Left forelimb (tissue), 1 donor: ENCODE measurements at regions not wholly inside any gene's neighbourhood (a gene's known extent, or its start where the extent isn't known, plus 50 kb on each side); places are given as distances from the start of the nearest gene placed in this dataset.

ENCODE experiments used
- DNase-seq: peaks from one replicate; pipeline ENCODE4 v3.0.0-alpha.2; 2018; ENCODE audit warnings: low spot score

GRCh38 chr12:113766131-113766878, 199.8 kb downstream of the RBM19 start:
- no peak for DNase-seq

DNA sequence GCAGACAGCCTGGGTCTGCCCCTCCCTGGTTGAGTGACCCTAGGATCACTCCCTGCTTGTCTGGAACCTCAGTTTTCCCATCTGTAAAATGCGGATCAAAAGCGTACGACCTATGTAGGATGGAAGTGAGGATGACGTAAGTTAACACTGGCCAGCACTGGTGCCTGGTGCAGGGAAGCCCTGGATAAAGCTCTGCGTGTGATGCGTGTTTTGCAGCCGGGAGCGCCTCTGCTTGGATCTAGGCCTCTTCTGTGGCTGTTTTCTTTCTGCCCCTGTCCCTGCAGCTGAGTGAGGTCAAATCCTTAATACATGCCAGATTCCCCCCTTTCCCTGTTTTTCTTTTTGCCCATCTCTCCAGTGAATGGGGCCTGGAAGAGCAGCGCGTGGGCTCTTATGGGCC, 201.5 kb downstream of the RBM19 start:
- no peak for DNase-seq

DNA sequence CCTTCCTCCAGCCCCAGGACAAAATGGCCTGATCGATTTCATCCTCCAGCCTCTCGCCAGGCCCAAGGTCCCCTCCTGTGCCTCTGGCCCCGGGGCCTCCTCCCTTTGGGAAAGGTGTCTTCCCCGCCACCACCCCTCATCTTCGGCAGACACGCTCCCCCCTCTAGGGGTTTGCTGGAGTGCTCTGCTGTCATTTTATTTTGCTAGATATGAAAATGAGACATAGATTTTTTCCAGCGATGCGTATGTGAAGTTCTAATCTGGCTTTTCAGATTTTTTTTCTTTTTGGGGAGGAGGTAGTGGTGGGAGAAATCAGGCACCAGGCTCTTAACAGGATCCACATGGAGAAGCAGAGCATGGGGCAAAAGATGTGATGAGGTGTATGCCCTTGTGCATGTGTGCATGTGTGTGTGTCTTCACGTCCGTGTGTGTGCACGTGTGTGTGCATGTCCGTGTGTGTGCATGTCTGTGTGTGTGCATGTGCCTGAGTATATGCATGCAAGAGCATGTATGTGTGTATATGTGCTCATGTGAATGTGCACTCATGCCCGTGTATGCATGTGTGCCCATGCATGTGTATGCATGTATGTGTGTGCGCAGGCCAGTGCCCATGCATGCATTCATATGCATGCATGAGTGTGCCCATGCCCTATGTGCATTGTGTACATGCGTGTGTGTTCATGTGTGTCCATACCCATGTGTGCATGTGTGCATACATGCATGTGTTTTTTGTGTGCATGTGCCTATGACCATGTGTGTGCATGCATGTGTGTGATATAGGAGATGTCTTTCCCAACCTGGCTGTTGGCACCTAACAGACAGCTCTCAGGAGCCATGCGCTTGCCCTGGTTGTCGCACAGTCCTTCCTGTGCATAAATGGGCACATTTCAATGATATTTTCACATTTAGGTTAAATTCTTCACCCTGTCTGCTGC, 203.0 kb downstream of the RBM19 start:
- DNase-seq, result no peak

GRCh38 chr12:113762155-113762881, 203.8 kb downstream of the RBM19 start:
- DNase-seq, result no peak

GRCh38 chr12:113759135-113759534, 207.0 kb downstream of the RBM19 start:
- no peak for DNase-seq

DNA sequence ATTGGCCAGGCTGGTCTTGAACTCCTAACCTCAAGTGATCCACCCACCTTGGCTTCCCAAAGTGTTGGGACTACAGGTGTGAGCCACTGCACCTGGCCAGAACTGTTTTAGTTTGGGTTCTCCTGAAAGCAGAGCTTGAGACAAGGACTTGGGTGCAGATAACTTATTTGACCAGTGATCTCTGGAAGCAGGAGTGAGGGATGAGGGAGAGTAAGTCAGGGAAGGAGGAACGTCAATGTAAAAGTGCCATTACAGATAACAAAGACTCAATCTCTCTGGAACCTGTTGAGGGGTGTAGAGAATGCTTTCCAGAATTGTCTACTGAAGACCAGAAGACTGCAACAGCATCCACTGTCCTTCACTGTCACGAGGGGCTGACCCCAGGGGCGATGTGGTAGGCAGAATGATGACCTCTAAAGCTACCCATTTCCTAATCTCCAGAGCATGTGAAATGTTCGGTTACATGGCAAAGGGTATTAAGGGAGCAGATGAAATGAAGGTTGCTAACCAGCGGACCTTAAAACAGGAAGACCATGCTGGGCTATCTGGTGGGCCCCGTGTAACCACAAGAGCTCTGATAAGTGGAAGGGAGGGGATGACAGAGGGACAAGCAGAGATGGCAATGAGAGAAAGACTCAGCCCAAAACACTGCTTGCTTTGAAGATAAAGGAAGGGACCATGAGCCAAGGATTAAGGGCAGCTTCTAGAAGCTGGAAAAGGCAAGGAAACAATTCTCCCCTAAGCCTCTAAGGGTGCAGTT, 207.8 kb downstream of the RBM19 start:
- DNase-seq, result no peak

DNA sequence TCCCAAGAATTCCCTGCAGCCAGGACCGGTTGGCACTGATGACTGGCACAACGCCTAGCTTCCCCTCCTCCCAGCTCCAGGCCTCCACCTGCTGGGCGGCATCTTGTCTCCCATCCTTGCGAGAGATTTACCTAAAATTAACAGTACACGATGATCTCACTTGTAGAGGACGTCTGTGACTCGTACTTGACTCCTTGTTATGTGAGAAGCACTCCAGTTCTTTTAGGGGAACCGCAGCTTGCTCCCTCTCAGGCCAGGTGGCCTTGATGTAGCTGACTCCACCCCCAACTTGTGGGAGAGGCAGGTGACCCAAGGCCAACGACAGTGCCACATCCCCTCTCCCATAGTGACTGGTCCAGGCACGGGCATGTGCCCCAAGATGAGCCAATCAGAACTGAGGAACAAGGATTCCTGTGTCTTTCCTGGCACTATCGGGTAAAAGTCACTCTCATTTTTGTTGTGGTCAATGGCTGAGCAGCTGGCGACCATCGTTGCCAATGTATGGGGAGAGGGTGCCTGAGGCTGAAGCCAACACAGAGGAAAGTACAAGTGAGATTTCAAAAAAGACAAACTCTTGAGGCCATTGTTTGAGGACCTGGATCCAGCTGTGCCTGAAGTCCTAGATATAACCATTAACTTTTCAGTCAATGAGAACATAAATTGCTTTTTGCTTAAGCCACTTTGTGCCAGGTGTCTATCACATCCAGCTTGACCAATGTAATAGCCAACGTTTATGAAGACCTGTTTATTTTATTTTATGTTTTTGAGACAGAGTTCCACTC, 208.7 kb downstream of the RBM19 start:
- no peak for DNase-seq

DNA sequence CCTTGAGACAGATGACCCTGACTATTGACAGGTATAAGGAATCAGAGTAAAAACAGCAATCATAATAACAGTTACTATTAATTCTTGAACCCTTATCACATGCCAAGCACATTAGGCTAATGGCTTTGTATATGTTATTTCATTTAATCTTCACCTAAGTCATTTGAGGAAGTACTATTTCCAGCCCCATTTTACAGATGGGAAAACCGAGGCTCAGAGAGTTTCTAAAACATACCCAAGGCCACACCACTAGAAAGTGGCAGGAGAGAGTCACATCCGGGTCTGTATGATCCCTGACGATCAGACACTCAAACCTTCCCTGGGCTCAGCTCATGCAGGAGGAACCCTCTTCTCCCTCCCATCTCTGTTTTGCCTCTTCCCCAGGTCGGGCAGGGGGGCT, 209.5 kb downstream of the RBM19 start:
- DNase-seq, result no peak

DNA sequence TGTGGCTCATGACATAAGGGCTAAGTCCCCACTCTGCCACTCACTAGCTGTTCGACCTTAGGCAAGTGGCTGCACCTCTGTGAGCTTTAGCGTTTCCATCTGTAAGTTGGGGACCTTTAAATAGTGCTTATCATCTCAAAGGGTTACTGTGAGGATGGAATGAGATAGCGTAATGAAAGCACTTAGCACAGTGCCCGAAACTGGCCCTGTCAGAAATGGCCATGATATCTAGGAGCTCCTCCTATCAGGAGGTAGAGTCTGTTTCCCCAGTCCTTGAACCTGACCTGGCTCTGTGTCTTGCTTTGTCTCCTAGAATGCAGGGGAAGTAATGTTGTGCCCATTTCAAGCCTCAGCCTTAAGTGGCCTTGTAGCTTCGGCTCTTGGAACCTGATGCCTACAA, 211.0 kb downstream of the RBM19 start:
- no peak for DNase-seq

DNA sequence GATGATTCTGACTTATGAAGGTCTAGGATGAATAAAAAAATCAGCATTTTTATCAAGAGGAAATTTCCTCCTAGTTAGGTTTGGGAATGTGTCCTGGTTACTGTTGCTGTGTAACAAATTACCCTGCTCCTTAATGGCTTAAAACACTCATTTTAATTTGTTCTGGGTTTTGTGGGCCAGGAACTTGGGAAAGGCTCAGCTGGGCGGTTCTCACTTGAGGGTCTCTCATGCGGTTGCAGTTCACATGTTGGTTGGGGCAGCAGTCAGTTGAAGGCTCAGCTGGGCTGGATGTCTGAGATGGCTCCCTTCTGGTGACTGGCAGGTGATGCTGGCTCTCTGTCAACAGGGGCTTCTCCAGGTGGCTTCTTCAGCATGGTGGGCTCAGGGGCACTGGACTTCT, 214.6 kb downstream of the RBM19 start:
- no peak for DNase-seq

DNA sequence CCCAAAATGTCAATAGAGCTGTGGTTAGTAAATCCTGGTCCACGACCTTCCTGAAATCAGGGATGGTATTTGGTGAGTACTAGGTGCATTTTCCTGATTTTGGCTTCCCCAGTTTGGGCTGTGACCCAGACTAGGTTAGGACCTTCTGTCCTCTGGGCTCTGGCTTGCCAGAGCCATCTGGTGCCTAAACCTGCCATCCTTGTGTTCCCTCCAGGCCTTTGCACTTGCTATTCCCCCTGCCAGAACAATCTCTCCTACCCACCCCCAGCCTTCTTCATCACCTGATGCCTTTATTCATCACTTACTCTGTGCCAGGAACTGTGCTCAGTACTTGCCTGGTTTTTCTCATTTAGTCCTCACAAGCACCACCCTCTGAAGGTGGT, 216.7 kb downstream of the RBM19 start:
- no peak for DNase-seq

GRCh38 chr12:113748707-113749432, 217.3 kb downstream of the RBM19 start:
- no peak for DNase-seq

GRCh38 chr12:113747017-113747416, 219.1 kb downstream of the RBM19 start:
- DNase-seq, result no peak

- no peak for DNase-seq
Measured at GRCh38 chr12:113744802-113745395, 221.2 kb downstream of the RBM19 start.

- no peak for DNase-seq
Measured at GRCh38 chr12:113742801-113743200, 223.3 kb downstream of the RBM19 start.

DNA sequence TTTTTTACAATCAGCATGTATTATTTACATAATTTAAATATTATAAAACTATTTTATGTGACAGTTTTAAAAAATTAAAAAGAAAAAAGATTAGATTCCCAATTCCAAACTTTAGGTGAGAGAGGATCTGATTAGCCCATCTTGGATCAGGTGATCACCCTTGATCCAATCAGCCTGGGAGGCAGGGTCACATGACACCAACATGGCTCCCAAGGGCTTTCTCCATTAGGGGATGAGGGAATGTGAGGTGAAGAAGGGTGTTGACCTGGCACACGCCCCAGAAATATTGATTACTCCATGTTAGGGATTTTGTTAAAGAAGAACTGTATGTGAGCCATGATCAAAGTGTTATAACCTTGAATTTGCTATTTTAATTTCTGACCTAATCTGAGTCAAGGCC, 225.4 kb downstream of the RBM19 start:
- DNase-seq, result no peak

GRCh38 chr12:113735131-113735530, 231.0 kb downstream of the RBM19 start:
- DNase-seq, result no peak

DNA sequence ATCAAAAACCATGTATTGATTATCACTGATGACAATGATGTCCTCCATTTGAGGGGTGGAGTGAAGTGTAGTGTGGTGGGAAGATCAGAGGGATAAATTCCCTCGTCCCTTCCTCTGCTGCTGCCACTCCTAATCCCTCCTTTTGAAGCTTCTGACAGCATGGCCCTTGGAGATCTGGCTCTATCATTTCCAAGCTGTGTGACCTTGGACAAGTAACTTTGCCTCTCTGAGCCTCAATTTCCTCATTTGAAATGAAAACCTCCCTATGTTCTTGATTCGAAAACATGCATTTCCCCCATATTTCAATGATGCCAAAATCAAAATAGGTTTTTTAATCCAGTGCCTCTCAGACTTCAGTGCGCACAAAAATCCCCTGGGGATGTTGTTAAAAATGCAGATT, 231.6 kb downstream of the RBM19 start:
- DNase-seq, result no peak

DNA sequence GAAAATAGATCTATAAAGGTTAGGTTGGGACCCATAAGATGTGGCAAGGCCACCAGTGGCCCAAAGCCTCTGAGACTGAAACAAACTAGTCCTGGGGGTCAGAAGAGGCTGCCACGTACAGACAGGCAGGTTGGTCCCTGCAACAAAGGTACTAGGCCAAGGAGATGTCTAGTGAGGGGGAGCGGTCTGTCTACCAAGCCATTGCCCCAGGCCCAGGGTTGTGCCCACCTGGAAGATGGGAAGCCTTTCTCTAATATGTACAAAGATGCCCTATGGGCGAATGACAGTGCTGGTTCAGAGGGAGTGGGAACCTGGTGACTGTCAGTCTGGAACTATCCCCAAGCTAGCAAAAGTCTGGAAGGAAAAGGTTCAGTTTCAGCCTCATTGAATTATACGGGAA, 233.2 kb downstream of the RBM19 start:
- DNase-seq, result no peak

DNA sequence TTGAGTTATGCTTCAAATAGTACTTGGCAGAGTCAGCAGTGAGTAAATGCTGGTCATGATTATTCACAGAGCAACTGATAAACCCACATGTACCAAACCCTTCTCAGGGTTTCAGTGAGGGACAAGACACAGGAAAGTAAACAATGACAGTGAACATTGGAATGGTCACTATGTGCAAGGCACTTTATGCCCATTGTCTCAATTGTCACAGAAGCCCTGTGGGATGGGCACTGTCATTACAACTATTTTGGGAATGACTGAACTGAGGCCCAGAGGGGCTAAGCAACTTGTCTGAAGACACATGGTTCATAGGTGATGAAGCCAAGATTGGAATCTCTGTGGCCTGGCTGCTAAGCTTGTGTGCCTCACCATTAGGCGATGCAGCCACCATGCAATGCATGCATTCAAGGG, 238.5 kb downstream of the RBM19 start:
- no peak for DNase-seq
